OCI-LY3 (cell line): ENCODE measurements at regions not wholly inside any gene's neighbourhood (a gene's known extent, or its start where the extent isn't known, plus 50 kb on each side); places are given as distances from the start of the nearest gene placed in this dataset.

ENCODE experiments used
- EZH2phosphoT487 ChIP-seq: fragments of 200-600 bp; shearing (Covaris generic); IDR thresholded peaks from 2 replicates; pipeline ENCODE4 v1.6.1; 2018; ENCODE audit warnings: antibody characterized with exemption, mixed run types, low read depth
- TF ChIP-seq, protein P1 (sequence below): fragments of 200-600, 300-600 bp; sonication (generic); IDR thresholded peaks from 2 replicates; pipeline ENCODE4 v1.5.1; 2014; ENCODE audit warnings: antibody characterized with exemption, low read length, low read depth

DNA sequence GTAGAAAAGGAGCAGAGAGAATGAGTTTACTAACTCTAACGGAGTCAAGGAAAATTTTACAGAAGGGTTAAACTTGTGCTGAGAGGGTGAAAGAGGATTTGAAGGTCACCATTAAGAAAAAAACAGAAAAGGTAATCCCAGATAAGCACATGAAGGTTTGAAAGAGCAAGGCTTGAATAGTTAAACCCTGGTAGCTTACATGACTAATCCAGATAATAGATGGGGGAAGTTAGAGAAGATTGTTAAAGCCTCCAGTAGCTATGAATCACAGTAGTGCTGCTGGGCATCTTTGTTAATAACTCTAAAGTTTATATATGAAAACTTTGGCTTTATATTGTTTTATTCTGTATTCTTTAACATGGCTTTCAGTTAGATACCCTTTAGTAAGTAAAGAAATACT is 354.5 kb upstream of the FTMT start:
- TF ChIP-seq, protein P1, sequence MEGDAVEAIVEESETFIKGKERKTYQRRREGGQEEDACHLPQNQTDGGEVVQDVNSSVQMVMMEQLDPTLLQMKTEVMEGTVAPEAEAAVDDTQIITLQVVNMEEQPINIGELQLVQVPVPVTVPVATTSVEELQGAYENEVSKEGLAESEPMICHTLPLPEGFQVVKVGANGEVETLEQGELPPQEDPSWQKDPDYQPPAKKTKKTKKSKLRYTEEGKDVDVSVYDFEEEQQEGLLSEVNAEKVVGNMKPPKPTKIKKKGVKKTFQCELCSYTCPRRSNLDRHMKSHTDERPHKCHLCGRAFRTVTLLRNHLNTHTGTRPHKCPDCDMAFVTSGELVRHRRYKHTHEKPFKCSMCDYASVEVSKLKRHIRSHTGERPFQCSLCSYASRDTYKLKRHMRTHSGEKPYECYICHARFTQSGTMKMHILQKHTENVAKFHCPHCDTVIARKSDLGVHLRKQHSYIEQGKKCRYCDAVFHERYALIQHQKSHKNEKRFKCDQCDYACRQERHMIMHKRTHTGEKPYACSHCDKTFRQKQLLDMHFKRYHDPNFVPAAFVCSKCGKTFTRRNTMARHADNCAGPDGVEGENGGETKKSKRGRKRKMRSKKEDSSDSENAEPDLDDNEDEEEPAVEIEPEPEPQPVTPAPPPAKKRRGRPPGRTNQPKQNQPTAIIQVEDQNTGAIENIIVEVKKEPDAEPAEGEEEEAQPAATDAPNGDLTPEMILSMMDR: no peak
- TF ChIP-seq EZH2phosphoT487: no peak
